IMR-90 (cell line): ENCODE measurements at regions not wholly inside any gene's neighbourhood (a gene's known extent, or its start where the extent isn't known, plus 50 kb on each side); places are given as distances from the start of the nearest gene placed in this dataset.

Experiments used
- ATAC-seq: fragments of 200-7000 bp; cut with Tn5 transposase; 2 replicates; pipeline ENCODE4 v1.9.1; 2020; ENCODE audit warnings: low read depth, mild to moderate bottlenecking, moderate library complexity
- BruUV-seq: library from RNA; stranded (reverse); fragments of 400-500 nt; replicated peaks from 2 replicates; lab custom pipeline; 2021; lab: Mats Ljungman, UMichigan
- CTCF ChIA-PET: fragments of 300-600 bp; formaldehyde crosslinking; extraction: SDS; loops from one replicate; lab custom pipeline; 2021; ENCODE audit warnings: antibody characterized with exemption; lab: Yijun Ruan, JAX
- POLR2A ChIA-PET: fragments of 300-600 bp; sonication (Branson Sonifier 250); formaldehyde crosslinking; loops from one replicate; lab custom pipeline; 2022; ENCODE audit warnings: antibody characterized with exemption; ENCODE audit not compliant: unreplicated experiment; lab: Charles Lee
- DNase-seq: peaks from one replicate; pipeline ENCODE4 v3.0.0; 2013
- H2AFZ ChIP-seq: replicated peaks from 2 replicates; pipeline ENCODE3; 2013; ENCODE audit warnings: low read length, mild to moderate bottlenecking; ENCODE audit not compliant: poor library complexity
- H2AK5ac ChIP-seq: 2 replicates; pipeline ENCODE4 v1.6.1; 2013; ENCODE audit warnings: low read depth, low read length, inconsistent platforms
- H2AK9ac ChIP-seq: replicated peaks from 2 replicates; pipeline ENCODE3; 2013; ENCODE audit warnings: mild to moderate bottlenecking, low read depth, low read length, moderate library complexity; ENCODE audit not compliant: poor library complexity
- H2BK120ac ChIP-seq: 2 replicates; pipeline ENCODE4 v1.6.1; 2013; ENCODE audit warnings: low read depth, low read length, inconsistent platforms
- H2BK15ac ChIP-seq: 3 replicates; pipeline ENCODE4 v1.6.1; 2013; ENCODE audit warnings: low read depth, low read length, inconsistent platforms
- H2BK20ac ChIP-seq: 2 replicates; pipeline ENCODE4 v1.6.1; 2013; ENCODE audit warnings: low read depth, mild to moderate bottlenecking, inconsistent platforms, low read length, moderate library complexity
- H2BK5ac ChIP-seq: 2 replicates; pipeline ENCODE4 v1.6.1; 2013; ENCODE audit warnings: mild to moderate bottlenecking, low read depth, low read length, inconsistent platforms; ENCODE audit not compliant: poor library complexity, severe bottlenecking
- H3K14ac ChIP-seq: replicated peaks from 2 replicates; pipeline ENCODE4 v1.6.1; 2013; ENCODE audit warnings: low read depth, low read length, inconsistent platforms
- H3K18ac ChIP-seq: 2 replicates; pipeline ENCODE4 v1.6.1; 2013; ENCODE audit warnings: low read depth, low read length, control low read depth
- H3K23ac ChIP-seq: 2 replicates; pipeline ENCODE4 v1.6.1; 2013; ENCODE audit warnings: low read depth, low read length, inconsistent platforms
- H3K27ac ChIP-seq: 2 replicates; pipeline ENCODE4 v1.5.1; 2013; ENCODE audit warnings: mild to moderate bottlenecking, control low read depth, low read length; ENCODE audit not compliant: insufficient read depth
- H3K27me3 ChIP-seq: 2 replicates; pipeline ENCODE4 v1.6.1; 2013; ENCODE audit warnings: low read length; ENCODE audit not compliant: control insufficient read depth, insufficient read depth
- H3K36me3 ChIP-seq: 2 replicates; pipeline ENCODE4 v1.6.1; 2013; ENCODE audit warnings: low read length, mixed read lengths; ENCODE audit not compliant: control insufficient read depth, insufficient read depth
- H3K4ac ChIP-seq: 2 replicates; pipeline ENCODE4 v1.6.1; 2013; ENCODE audit warnings: low read depth, low read length, inconsistent platforms
- H3K4me1 ChIP-seq: 2 replicates; pipeline ENCODE4 v1.6.1; 2013; ENCODE audit warnings: low read length, mixed read lengths; ENCODE audit not compliant: control insufficient read depth, insufficient read depth
- H3K4me2 ChIP-seq: 2 replicates; pipeline ENCODE4 v1.6.1; 2013; ENCODE audit warnings: low read depth, mild to moderate bottlenecking, control low read depth, low read length, moderate library complexity
- H3K4me3 ChIP-seq: 2 replicates; pipeline ENCODE4 v1.5.1; 2013; ENCODE audit warnings: low read depth, mild to moderate bottlenecking, control low read depth, low read length, moderate library complexity; ENCODE audit not compliant: insufficient read depth
- H3K56ac ChIP-seq: 2 replicates; pipeline ENCODE4 v1.6.1; 2013; ENCODE audit warnings: low read length, inconsistent platforms; ENCODE audit not compliant: insufficient read depth; ENCODE audit errors: extremely low read depth
- H3K79me1 ChIP-seq, 2 experiments: 2 replicates each; pipeline ENCODE4 v1.6.1; 2013; ENCODE audit warnings: low read length in 2 of 2, inconsistent platforms in 1 of 2, low read depth in 1 of 2
- H3K9ac ChIP-seq: 2 replicates; pipeline ENCODE4 v1.6.1; 2013; ENCODE audit warnings: low read depth, low read length, control low read depth
- H3K9me1 ChIP-seq: 2 replicates; pipeline ENCODE4 v1.6.1; 2013; ENCODE audit warnings: low read length, inconsistent platforms; ENCODE audit not compliant: insufficient read depth
- H3K9me3 ChIP-seq: 2 replicates; pipeline ENCODE4 v1.6.1; 2013; ENCODE audit warnings: low read length; ENCODE audit not compliant: control insufficient read depth, insufficient read depth
- H4K20me1 ChIP-seq: 2 replicates; pipeline ENCODE4 v1.6.1; 2013; ENCODE audit warnings: low read length, inconsistent platforms; ENCODE audit not compliant: insufficient read depth
- H4K5ac ChIP-seq: 2 replicates; pipeline ENCODE4 v1.6.1; 2013; ENCODE audit warnings: mild to moderate bottlenecking, low read depth, low read length, control low read depth
- H4K8ac ChIP-seq, 2 experiments: 2 replicates each; pipeline ENCODE4 v1.6.1; 2013; ENCODE audit warnings: low read depth in 2 of 2, low read length in 2 of 2, control low read depth in 1 of 2, inconsistent platforms in 1 of 2
- H4K91ac ChIP-seq: 2 replicates; pipeline ENCODE4 v1.6.1; 2013; ENCODE audit warnings: low read depth, low read length, inconsistent platforms; ENCODE audit not compliant: insufficient read depth
- NFE2L2 ChIP-seq: fragments of 150-350 bp; IDR thresholded peaks from 2 replicates; pipeline ENCODE4 v1.6.1; 2016; ENCODE audit warnings: low read depth, mild to moderate bottlenecking, low read length
- SMC3 ChIP-seq: fragments of 150-350 bp; IDR thresholded peaks from 2 replicates; pipeline ENCODE4 v1.6.1; 2016; ENCODE audit warnings: low read depth, mild to moderate bottlenecking, antibody characterized with exemption, low read length, moderate library complexity
- WGBS, 2 experiments: methylation state at CpG; one replicate each; pipeline versions ENCODE4 v1.1.5 to v1.1.7; 2013; ENCODE audit warnings: missing lambda C conversion rate in 2 of 2; ENCODE audit not compliant: insufficient read length in 1 of 2; ENCODE audit errors: extremely low coverage in 2 of 2; 5-methylcytosine and 5-hydroxymethylcytosine counted together
- dilution Hi-C: fragments of 300-500 bp; cut with HindIII; formaldehyde crosslinking; loops from one replicate; pipeline ENCODE4 v1.14.3; 2018; ENCODE audit warnings: low sequenced_read_pairs; ENCODE audit not compliant: unreplicated experiment
- in situ Hi-C: fragments of 300-500 bp; cut with MboI; formaldehyde crosslinking; loops from 3 replicates; pipeline ENCODE4 v1.14.3; 2019; ENCODE audit warnings: low sequenced_read_pairs, inconsistent platforms, mixed read lengths
- intact Hi-C: fragments of 100-400 bp; cut with micrococcal nuclease; formaldehyde crosslinking; loops from 2 replicates; pipeline ENCODE4 v1.10.0; 2022
- TF ChIP-seq, protein P1 (sequence below): conservative IDR thresholded peaks from 2 replicates; pipeline ENCODE4 v1.5.1; 2012; ENCODE audit warnings: mild to moderate bottlenecking, low read depth, low read length, improper control_type of control experiment
- TF ChIP-seq, protein P2 (sequence below): fragments of 150-350 bp; IDR thresholded peaks from 2 replicates; pipeline ENCODE4 v1.6.1; 2017; ENCODE audit warnings: mild to moderate bottlenecking, antibody characterized with exemption, low read length, low read depth

GRCh38 chr12:94748726-94749421 lies 98.5 kb upstream of the TMCC3 start:
- Histone ChIP-seq H2BK15ac (no peak overlapping the region), H3K4me2 (no peak overlapping the region), H2BK120ac (no peak overlapping the region), H2AFZ (no peak overlapping the region), H3K4me1 (no peaks in the 10 kb centered on the region), H2BK20ac (no peak overlapping the region), H3K23ac (no peak overlapping the region), H4K8ac (no peak overlapping the region), H4K20me1 (no peaks in the 10 kb centered on the region), H2BK5ac (no peak overlapping the region), H4K5ac (no peak overlapping the region), H3K9me3 (no peaks in the 10 kb centered on the region), H3K79me1 (no peaks in the 10 kb centered on the region), H3K27me3 (peaks cover 29% of the 10 kb centered on the region), H3K9me1 (no peaks in the 10 kb centered on the region), H3K4me3 (no peak overlapping the region), H3K9ac (no peak overlapping the region), H3K27ac (no peak overlapping the region), H3K14ac (no peak overlapping the region), H2AK9ac (peak overlapping the region; percentile 33), H2AK5ac (no peak overlapping the region), H4K91ac (no peak overlapping the region), H3K56ac (no peak overlapping the region), H3K4ac (no peak overlapping the region), H3K18ac (no peak overlapping the region), H3K36me3 (no peaks in the 10 kb centered on the region)
- ChIA-PET POLR2A (no interaction called here), CTCF (no interaction called here)
- no CpG with 5 or more reads among the region's 10 CpGs for WGBS, 2 experiments
- intact Hi-C loops (no loop called here), dilution Hi-C loops (no loop called here), in situ Hi-C loops (no loop called here)
- DNase-seq (no peak), ATAC-seq (no peak)
- no peak for TF ChIP-seq NFE2L2
- TF ChIP-seq, protein P1, sequence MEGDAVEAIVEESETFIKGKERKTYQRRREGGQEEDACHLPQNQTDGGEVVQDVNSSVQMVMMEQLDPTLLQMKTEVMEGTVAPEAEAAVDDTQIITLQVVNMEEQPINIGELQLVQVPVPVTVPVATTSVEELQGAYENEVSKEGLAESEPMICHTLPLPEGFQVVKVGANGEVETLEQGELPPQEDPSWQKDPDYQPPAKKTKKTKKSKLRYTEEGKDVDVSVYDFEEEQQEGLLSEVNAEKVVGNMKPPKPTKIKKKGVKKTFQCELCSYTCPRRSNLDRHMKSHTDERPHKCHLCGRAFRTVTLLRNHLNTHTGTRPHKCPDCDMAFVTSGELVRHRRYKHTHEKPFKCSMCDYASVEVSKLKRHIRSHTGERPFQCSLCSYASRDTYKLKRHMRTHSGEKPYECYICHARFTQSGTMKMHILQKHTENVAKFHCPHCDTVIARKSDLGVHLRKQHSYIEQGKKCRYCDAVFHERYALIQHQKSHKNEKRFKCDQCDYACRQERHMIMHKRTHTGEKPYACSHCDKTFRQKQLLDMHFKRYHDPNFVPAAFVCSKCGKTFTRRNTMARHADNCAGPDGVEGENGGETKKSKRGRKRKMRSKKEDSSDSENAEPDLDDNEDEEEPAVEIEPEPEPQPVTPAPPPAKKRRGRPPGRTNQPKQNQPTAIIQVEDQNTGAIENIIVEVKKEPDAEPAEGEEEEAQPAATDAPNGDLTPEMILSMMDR = no peak
- no peak for TF ChIP-seq SMC3
- TF ChIP-seq, protein P2, sequence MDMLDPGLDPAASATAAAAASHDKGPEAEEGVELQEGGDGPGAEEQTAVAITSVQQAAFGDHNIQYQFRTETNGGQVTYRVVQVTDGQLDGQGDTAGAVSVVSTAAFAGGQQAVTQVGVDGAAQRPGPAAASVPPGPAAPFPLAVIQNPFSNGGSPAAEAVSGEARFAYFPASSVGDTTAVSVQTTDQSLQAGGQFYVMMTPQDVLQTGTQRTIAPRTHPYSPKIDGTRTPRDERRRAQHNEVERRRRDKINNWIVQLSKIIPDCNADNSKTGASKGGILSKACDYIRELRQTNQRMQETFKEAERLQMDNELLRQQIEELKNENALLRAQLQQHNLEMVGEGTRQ = no peak
- BruUV-seq = no TSS peak
